GM19463 (cell line): ENCODE measurements at regions not wholly inside any gene's neighbourhood (a gene's known extent, or its start where the extent isn't known, plus 50 kb on each side); places are given as distances from the start of the nearest gene placed in this dataset.
"Not testable (repeated sequence)": the region's sequence is repeated elsewhere in the genome, so short reads cannot be mapped to it uniquely, and the experiment has no call there.

Experiments
- ATAC-seq: cut with Tn5 transposase; IDR thresholded peaks from one replicate; pipeline ENCODE4 v1.9.1; 2021; ENCODE audit warnings: mild to moderate bottlenecking, moderate library complexity; ENCODE audit not compliant: unreplicated experiment

- ATAC-seq = no peak
These were observed 228.9 kb upstream of the PRKD1 start for GRCh38 chr14:30156571-30156970.

- no peak for ATAC-seq
These were observed 230.7 kb upstream of the PRKD1 start for GRCh38 chr14:30158299-30158698.

GRCh38 chr14:30159374-30159773 lies 231.7 kb upstream of the PRKD1 start:
- ATAC-seq = no peak

GRCh38 chr14:30160608-30161007 lies 233.0 kb upstream of the PRKD1 start:
- no peak for ATAC-seq

GRCh38 chr14:30162066-30162465 lies 234.4 kb upstream of the PRKD1 start:
- ATAC-seq = no peak

GRCh38 chr14:30165255-30165654 lies 237.6 kb upstream of the PRKD1 start:
- no peak for ATAC-seq

- ATAC-seq = no peak
These were observed 250.1 kb upstream of the PRKD1 start for GRCh38 chr14:30177781-30178180.

GRCh38 chr14:30179381-30180130 lies 251.9 kb upstream of the PRKD1 start:
- no peak for ATAC-seq

GRCh38 chr14:30180219-30180618 lies 252.6 kb upstream of the PRKD1 start:
- no peak for ATAC-seq

GRCh38 chr14:30185832-30186231 lies 258.2 kb upstream of the PRKD1 start:
- no peak for ATAC-seq

- ATAC-seq = no peak
These were observed 264.1 kb upstream of the PRKD1 start for GRCh38 chr14:30191639-30192279.

- ATAC-seq = no peak
These were observed 265.5 kb upstream of the PRKD1 start for GRCh38 chr14:30193101-30193500.

GRCh38 chr14:30193845-30194501 lies 266.3 kb upstream of the PRKD1 start:
- ATAC-seq = no peak

GRCh38 chr14:30194741-30195148 lies 267.1 kb upstream of the PRKD1 start:
- no peak for ATAC-seq

GRCh38 chr14:30195941-30196340 lies 268.3 kb upstream of the PRKD1 start:
- no peak for ATAC-seq

GRCh38 chr14:30196861-30197260 lies 269.2 kb upstream of the PRKD1 start:
- no peak for ATAC-seq

- not testable (repeated sequence) for ATAC-seq
These were observed 271.1 kb upstream of the PRKD1 start for GRCh38 chr14:30198720-30199119.

- no peak for ATAC-seq
These were observed 276.9 kb upstream of the PRKD1 start for GRCh38 chr14:30204431-30204980.

GRCh38 chr14:30209136-30209535 lies 281.5 kb upstream of the PRKD1 start:
- ATAC-seq = no peak

GRCh38 chr14:30210630-30211029 lies 283.0 kb upstream of the PRKD1 start:
- ATAC-seq = no peak

- no peak for ATAC-seq
These were observed 283.7 kb upstream of the PRKD1 start for GRCh38 chr14:30211326-30211725.

GRCh38 chr14:30214014-30214413 lies 286.4 kb upstream of the PRKD1 start:
- ATAC-seq = no peak
